ENCODE measurements at regions not wholly inside any gene's neighbourhood (a gene's known extent, or its start where the extent isn't known, plus 50 kb on each side); places are given as distances from the start of the nearest gene placed in this dataset.

- no peak overlapping the region for H2AFZ ChIP-seq (ENCODE audit: control insufficient read depth, low read depth, low read length)
- no peaks in the 10 kb centered on the region for H3K79me2 ChIP-seq (ENCODE audit: control insufficient read depth, insufficient read depth, low read length)
- 18% methylated on average over 2 of the region's 3 CpGs for WGBS (ENCODE audit: insufficient coverage, insufficient replicate concordance, low lambda C conversion rate, missing lambda C conversion rate)
- H3K36me3 ChIP-seq (ENCODE audit: control insufficient read depth in 2 of 2, insufficient read depth in 2 of 2, low read length in 1 of 2) = no peaks in the 10 kb centered on the region
- H3K9me3 ChIP-seq (replicated peaks; ENCODE audit: control insufficient read depth, insufficient read depth, low read length) = no peaks in the 10 kb centered on the region
- ChIA-PET POLR2A (no interaction called here), CTCF (no interaction called here), RAD21 (ENCODE audit: unreplicated experiment) (no interaction called here), SMC1A (ENCODE audit: uncharacterized antibody, unreplicated experiment) (no interaction called here)
- no peak overlapping the region for H3K9ac ChIP-seq (ENCODE audit: control insufficient read depth, insufficient read depth, low read length)
- FAIRE-seq (no peak), DNase-seq (ENCODE audit: low read depth, low spot score) (no peak), ATAC-seq (no peak)
- no peak overlapping the region for H3K4me3 ChIP-seq
- H3K27me3 ChIP-seq (replicated peaks in 1 of 2; ENCODE audit: control insufficient read depth in 2 of 2, insufficient read depth in 2 of 2, low read length in 1 of 2) = no peaks in the 10 kb centered on the region
- BruUV-seq (replicated peaks) = no TSS peak
- in situ Hi-C loops (cut with MboI) = no loop called here
- H4K20me1 ChIP-seq (ENCODE audit: control insufficient read depth, insufficient read depth) = no peaks in the 10 kb centered on the region
- intact Hi-C loops (cut with micrococcal nuclease; ENCODE audit: unreplicated experiment) = no loop called here
- H3K4me1 ChIP-seq (ENCODE audit: control insufficient read depth, insufficient read depth, low read length) = no peaks in the 10 kb centered on the region
- H3K4me2 ChIP-seq (ENCODE audit: control insufficient read depth, insufficient read depth) = no peak overlapping the region
- H3K27ac ChIP-seq (ENCODE audit: control insufficient read depth, insufficient read depth) = no peak overlapping the region
- TF ChIP-seq CBFB (IDR thresholded peaks at IDR 0.05; ENCODE audit: low read depth) (no peak), SMAD1 (IDR thresholded peaks at IDR 0.05; ENCODE audit: low read depth, partially characterized antibody) (no peak), ZNF622 (IDR thresholded peaks at IDR 0.05) (no peak), ETV6 (conservative IDR thresholded peaks at IDR 0.05 in 1 of 2, IDR thresholded peaks at IDR 0.05 in 1 of 2; ENCODE audit: borderline replicate concordance in 1 of 2, low read depth in 1 of 2) (no peak), SMARCA5 (IDR thresholded peaks at IDR 0.05) (no peak)
- TF ChIP-seq, protein P1, sequence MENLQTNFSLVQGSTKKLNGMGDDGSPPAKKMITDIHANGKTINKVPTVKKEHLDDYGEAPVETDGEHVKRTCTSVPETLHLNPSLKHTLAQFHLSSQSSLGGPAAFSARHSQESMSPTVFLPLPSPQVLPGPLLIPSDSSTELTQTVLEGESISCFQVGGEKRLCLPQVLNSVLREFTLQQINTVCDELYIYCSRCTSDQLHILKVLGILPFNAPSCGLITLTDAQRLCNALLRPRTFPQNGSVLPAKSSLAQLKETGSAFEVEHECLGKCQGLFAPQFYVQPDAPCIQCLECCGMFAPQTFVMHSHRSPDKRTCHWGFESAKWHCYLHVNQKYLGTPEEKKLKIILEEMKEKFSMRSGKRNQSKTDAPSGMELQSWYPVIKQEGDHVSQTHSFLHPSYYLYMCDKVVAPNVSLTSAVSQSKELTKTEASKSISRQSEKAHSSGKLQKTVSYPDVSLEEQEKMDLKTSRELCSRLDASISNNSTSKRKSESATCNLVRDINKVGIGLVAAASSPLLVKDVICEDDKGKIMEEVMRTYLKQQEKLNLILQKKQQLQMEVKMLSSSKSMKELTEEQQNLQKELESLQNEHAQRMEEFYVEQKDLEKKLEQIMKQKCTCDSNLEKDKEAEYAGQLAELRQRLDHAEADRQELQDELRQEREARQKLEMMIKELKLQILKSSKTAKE (IDR thresholded peaks at IDR 0.05; ENCODE audit: low read depth, poor library complexity, severe bottlenecking) = no peak
- TF ChIP-seq, protein P2, sequence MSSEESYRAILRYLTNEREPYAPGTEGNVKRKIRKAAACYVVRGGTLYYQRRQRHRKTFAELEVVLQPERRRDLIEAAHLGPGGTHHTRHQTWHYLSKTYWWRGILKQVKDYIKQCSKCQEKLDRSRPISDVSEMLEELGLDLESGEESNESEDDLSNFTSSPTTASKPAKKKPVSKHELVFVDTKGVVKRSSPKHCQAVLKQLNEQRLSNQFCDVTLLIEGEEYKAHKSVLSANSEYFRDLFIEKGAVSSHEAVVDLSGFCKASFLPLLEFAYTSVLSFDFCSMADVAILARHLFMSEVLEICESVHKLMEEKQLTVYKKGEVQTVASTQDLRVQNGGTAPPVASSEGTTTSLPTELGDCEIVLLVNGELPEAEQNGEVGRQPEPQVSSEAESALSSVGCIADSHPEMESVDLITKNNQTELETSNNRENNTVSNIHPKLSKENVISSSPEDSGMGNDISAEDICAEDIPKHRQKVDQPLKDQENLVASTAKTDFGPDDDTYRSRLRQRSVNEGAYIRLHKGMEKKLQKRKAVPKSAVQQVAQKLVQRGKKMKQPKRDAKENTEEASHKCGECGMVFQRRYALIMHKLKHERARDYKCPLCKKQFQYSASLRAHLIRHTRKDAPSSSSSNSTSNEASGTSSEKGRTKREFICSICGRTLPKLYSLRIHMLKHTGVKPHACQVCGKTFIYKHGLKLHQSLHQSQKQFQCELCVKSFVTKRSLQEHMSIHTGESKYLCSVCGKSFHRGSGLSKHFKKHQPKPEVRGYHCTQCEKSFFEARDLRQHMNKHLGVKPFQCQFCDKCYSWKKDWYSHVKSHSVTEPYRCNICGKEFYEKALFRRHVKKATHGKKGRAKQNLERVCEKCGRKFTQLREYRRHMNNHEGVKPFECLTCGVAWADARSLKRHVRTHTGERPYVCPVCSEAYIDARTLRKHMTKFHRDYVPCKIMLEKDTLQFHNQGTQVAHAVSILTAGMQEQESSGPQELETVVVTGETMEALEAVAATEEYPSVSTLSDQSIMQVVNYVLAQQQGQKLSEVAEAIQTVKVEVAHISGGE (CRISPR knock-in tag; IDR thresholded peaks at IDR 0.05) = no peak
- TF ChIP-seq, protein P3, sequence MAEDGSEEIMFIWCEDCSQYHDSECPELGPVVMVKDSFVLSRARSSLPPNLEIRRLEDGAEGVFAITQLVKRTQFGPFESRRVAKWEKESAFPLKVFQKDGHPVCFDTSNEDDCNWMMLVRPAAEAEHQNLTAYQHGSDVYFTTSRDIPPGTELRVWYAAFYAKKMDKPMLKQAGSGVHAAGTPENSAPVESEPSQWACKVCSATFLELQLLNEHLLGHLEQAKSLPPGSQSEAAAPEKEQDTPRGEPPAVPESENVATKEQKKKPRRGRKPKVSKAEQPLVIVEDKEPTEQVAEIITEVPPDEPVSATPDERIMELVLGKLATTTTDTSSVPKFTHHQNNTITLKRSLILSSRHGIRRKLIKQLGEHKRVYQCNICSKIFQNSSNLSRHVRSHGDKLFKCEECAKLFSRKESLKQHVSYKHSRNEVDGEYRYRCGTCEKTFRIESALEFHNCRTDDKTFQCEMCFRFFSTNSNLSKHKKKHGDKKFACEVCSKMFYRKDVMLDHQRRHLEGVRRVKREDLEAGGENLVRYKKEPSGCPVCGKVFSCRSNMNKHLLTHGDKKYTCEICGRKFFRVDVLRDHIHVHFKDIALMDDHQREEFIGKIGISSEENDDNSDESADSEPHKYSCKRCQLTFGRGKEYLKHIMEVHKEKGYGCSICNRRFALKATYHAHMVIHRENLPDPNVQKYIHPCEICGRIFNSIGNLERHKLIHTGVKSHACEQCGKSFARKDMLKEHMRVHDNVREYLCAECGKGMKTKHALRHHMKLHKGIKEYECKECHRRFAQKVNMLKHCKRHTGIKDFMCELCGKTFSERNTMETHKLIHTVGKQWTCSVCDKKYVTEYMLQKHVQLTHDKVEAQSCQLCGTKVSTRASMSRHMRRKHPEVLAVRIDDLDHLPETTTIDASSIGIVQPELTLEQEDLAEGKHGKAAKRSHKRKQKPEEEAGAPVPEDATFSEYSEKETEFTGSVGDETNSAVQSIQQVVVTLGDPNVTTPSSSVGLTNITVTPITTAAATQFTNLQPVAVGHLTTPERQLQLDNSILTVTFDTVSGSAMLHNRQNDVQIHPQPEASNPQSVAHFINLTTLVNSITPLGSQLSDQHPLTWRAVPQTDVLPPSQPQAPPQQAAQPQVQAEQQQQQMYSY (CRISPR knock-in tag; IDR thresholded peaks at IDR 0.05) = no peak
- TF ChIP-seq, protein P4, sequence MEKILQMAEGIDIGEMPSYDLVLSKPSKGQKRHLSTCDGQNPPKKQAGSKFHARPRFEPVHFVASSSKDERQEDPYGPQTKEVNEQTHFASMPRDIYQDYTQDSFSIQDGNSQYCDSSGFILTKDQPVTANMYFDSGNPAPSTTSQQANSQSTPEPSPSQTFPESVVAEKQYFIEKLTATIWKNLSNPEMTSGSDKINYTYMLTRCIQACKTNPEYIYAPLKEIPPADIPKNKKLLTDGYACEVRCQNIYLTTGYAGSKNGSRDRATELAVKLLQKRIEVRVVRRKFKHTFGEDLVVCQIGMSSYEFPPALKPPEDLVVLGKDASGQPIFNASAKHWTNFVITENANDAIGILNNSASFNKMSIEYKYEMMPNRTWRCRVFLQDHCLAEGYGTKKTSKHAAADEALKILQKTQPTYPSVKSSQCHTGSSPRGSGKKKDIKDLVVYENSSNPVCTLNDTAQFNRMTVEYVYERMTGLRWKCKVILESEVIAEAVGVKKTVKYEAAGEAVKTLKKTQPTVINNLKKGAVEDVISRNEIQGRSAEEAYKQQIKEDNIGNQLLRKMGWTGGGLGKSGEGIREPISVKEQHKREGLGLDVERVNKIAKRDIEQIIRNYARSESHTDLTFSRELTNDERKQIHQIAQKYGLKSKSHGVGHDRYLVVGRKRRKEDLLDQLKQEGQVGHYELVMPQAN (conservative IDR thresholded peaks at IDR 0.05) = no peak
Observed at GRCh38 chr4:110730318-110730717, 107.4 kb upstream of the PITX2 start.
